ENCODE measurements at regions not wholly inside any gene's neighbourhood (a gene's known extent, or its start where the extent isn't known, plus 50 kb on each side); places are given as distances from the start of the nearest gene placed in this dataset.
"Not testable (repeated sequence)": the region's sequence is repeated elsewhere in the genome, so short reads cannot be mapped to it uniquely, and the experiment has no call there.

- FAIRE-seq, result no peak
Observed at GRCh38 chr21:15281714-15282113, 216.9 kb upstream of the NRIP1 start.

DNA sequence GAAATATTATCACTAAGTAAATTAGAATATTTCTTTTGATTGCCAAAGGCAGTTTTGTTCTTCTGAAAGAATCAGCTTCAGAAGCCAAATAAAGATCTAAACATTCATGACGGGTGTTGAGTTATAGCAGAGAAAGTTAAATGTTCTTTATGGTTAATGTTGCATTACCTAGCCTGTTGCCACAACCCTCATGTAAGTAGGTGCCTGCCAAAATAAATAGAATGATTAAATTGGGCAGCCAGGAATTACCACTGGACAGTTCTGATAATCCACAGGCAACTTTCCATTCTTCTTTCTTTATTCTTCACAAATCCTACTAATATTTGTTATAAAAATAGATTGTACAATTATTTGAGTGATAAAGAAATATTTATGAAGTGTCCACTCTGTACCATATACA, 217.9 kb upstream of the NRIP1 start:
- FAIRE-seq, result no peak

- no peak for FAIRE-seq
Observed at GRCh38 chr21:15283138-15283537, 218.3 kb upstream of the NRIP1 start.

GRCh38 chr21:15283789-15284188, 219.0 kb upstream of the NRIP1 start:
- no peak for FAIRE-seq

- FAIRE-seq, result no peak
Observed at GRCh38 chr21:15285556-15285955, 220.8 kb upstream of the NRIP1 start.

DNA sequence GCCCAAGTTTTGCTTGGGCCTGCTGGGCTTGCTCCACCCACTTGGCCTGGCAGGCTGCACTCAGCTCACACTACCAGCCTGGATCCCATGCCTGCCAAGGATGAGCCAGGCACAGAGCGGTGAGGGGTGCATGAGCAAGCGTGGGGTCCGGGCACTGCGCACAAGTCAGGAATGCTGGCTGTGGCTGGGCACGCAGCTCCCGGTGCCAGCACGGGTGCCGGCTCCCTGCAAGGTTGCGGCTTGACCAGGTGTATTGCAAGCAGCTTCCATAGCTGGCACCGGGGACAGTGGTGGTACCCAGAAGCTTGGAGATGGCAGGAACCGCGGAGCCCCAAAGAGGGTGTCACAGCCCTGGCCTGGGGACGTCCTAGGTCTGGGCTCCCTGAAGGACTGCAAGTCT, 224.4 kb upstream of the NRIP1 start:
- FAIRE-seq, result no peak

DNA sequence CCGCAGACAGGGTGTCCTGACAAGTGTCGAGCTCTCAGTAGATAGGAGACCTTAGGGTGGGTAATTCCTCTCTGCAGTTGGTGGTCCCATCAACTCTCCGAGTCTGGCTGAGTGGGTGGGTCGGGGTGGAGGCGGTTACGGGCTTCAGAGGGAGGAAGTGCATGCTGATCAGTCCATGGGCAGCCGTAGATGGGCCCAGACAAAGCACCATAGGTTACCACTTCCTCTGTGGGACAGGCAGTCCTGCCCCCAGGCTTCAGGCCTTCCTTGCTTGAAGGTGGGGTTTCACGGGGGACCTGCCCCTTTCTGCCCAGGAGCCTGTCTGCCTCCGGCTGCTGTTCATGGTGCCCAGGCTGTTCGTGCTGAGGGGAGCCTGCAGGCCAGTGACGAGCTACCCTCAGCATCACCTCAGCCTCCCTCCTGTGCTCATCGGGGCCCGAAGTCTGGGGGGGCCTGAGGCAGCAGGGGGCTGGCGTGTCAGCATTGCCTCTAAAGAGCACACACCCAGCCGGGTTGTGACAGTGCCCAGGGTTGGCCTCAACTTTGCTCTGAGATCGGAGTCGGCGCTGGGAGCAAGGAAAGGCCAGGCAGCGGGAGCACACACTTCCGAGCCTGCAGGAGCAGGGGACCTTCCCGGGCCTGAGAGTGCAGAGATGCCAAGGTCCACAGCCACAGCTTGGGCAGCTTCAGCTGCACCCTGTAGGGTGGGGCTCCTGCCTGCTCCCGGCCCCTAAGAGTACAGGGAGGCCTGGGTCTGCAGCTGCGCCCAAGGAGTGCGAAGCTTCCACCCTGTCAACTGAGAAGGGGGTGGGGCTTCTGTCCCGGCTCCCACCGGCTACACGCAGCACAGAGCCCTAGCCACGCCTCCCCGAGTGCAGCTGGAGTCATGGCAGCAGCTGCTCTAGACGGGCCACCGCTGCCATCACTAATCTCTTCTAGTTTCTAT, 225.4 kb upstream of the NRIP1 start:
- no peak for FAIRE-seq

DNA sequence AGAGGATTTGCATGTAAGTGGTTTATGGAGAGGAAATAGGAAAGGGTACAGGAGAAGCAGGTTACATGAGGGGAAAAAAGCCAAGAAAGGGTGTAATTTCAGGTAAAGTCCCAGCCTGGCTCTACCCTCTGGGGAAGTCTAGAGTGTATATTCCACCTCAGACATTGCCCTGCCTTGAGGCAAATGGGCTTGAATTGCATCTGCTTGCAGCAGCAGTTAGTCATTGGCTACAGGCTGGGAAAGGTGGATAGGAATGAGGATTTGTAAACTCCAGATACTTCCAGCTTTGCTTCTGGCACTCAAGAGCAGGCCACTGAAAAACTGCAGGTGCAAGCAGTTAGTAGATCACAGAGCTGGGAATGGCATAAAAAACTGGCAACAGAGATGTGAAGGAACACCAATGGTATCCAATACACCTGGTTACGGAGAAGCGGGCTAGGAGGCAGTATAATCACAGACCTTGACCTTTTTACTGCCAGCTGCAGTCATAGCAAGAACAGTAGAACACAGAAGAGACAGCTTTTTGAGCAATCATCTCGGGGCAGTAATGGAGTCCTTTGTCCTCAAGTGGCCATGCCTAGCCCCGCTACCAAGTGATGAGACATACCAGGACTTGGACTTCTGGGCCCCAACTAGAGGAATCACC, 226.9 kb upstream of the NRIP1 start:
- FAIRE-seq, result no peak

GRCh38 chr21:15293240-15293639, 228.4 kb upstream of the NRIP1 start:
- FAIRE-seq, result no peak

DNA sequence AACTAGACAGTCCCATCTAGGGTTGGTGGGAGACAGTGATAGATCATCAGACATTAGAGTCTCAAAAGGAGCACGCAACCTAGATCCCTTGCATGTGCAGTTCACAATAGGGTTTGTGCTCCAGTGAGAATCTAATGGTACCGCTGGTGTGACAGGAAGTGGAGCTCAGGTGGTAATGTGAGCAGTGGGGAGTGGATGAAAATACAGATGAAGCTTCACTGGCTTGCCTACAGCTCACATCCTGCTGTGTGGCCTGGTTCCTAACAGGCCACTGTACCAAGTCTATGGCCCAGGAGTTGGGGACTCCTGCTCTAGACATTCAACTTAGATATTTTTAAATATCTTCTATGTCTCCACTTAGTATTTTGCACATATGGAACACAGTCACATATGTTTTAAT, 231.1 kb upstream of the NRIP1 start:
- FAIRE-seq, result no peak

GRCh38 chr21:15297824-15298223, 233.0 kb upstream of the NRIP1 start:
- no peak for FAIRE-seq

DNA sequence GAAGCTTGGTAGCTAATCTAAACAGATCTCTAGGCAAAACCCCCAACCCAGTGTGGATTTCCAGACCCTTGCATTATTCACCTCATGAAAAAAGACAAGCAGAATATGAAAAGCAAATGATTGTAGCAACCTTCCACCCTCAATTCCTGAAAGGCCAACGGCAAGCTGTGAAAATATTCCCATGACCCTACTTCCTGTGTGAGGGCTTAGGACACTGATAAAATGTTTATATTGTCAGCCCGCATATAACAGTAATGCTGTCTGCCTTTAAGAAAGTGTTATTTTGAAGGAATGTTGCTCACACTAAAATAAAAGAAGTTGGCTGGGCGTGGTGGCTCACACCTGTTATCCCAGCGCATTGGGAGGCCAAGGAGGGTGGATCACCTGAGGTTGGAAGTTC, 233.5 kb upstream of the NRIP1 start:
- FAIRE-seq, result no peak

- FAIRE-seq, result peak; percentile 68
Observed at GRCh38 chr21:15298755-15299154, 234.0 kb upstream of the NRIP1 start.

- FAIRE-seq, result no peak
Observed at GRCh38 chr21:15300131-15300530, 235.3 kb upstream of the NRIP1 start.

DNA sequence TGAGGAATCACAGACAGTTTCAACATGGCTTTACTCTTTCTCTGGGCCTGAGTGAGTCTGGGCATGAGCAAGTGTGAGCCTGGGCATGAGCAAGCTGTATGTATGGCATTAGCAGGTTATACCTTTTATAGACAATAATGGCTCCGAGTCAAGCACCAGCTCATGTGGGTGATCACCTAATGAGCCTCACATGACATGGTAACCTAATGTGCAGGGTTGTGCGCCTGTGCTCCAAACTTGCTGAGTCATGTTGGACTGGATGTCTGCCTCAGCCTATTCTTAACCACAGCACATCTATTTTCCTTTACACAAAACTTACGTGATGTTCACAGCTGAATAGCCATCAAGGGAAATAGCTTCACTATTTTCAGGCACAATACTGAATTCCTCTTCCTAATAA, 236.2 kb upstream of the NRIP1 start:
- no peak for FAIRE-seq

- FAIRE-seq, result no peak
Observed at GRCh38 chr21:15301736-15302135, 236.9 kb upstream of the NRIP1 start.

DNA sequence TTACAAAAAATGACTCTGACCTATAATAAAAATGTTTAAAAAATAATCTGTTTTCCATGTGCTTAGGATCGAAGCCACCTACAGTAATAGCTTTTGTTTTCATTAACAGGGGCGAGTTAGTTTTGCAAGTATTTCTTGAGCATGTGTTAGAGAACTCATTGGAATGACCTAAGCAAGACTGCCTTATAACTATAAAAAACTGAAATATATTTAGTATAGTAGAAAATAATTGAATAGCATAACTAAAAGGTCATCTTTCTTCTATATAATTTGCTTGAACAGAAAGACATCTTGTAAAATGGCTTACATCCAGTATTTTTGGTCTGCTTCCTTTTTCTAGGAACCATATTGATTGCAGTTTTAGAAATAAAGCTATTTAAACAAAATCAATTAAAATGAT, 241.5 kb upstream of the NRIP1 start:
- FAIRE-seq, result no peak

- FAIRE-seq, result no peak
Observed at GRCh38 chr21:15308333-15308732, 243.5 kb upstream of the NRIP1 start.

DNA sequence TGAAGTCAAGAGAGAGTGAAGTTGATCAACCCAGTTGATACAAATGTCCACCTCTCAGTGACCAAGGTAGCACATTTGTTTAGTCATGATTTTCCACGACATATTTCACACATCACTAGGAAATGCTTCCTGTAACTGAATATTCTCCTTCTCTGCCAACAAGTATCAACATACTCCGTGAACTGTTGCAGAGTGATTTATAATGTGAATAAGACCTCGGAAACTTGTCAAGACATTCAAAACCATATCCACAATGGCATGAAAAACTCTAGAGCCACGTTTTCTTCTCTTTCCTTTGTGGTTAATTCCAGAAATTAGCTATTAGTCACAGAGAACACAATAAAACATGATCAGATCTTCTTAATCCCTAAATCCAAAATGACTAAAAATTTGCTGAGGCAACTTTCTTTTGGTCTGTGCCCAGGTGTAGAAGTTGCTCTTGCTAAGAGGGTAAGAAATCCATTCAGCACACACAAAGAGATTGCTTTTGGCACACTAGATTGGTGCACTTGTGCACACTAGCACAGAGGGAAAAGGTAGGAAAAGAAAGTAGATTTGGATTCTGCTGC, 244.3 kb upstream of the NRIP1 start:
- FAIRE-seq, result no peak

GRCh38 chr21:15309721-15310120, 244.9 kb upstream of the NRIP1 start:
- no peak for FAIRE-seq

GRCh38 chr21:15311510-15311909, 246.7 kb upstream of the NRIP1 start:
- no peak for FAIRE-seq

- not testable (repeated sequence) for FAIRE-seq
Observed at GRCh38 chr21:15317034-15317433, 252.2 kb upstream of the NRIP1 start.

DNA sequence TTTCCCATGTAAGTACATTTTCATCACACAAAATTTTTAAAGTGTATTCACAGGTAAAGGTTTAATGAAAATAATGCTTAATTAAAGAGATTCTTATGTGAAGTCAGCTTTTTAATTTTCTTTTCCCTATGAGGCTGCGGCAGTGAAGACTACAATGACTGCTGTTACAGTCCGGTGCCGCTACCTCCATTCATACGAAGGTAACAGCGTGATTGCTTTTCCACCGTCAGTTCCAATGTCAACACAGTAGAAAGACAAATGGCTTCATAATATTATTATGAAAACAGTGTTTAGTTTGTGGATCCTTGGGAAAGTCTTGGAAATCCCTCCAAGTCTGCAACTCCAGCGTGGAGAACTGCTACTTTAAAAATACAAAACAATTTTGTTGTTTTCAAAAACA, 254.9 kb upstream of the NRIP1 start:
- peak; percentile 79 for FAIRE-seq

DNA sequence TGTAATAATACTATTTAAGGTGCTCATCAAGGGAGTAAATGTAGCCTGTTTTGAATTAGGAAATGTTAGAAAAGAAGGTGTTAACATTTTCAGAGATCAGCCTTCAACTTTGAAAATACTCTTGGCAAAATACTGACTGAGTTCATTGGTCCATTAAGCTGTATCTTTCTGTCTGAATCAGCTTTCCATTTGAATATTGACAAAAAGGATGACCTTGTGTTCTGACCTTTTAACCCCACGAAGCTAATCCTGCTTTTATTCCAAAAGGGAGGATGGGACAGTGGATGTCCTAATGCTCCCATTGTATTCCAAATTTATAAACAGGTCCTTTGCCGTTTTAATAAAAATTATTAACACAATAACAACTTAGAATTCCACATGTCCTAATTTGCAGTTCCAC, 259.7 kb upstream of the NRIP1 start:
- FAIRE-seq, result no peak
